NCI-H1417 (cell line): ENCODE measurements at regions not wholly inside any gene's neighbourhood (a gene's known extent, or its start where the extent isn't known, plus 50 kb on each side); places are given as distances from the start of the nearest gene placed in this dataset.
"Not testable (repeated sequence)": the region's sequence is repeated elsewhere in the genome, so short reads cannot be mapped to it uniquely, and the experiment has no call there.

Source experiments
- DNase-seq, 3 experiments: peaks; one replicate each; lab custom pipeline; 2025; lab: John Stamatoyannopoulos, UW

GRCh38 chr6:50337532-50338122 is 287.9 kb upstream of the DEFB112 start:
- DNase-seq = no peak

- no peak for DNase-seq
Measured at GRCh38 chr6:50353603-50354002, 303.9 kb upstream of the DEFB112 start.

GRCh38 chr6:50358113-50358512 is 308.4 kb upstream of the DEFB112 start:
- no peak for DNase-seq

- no peak for DNase-seq
Measured at GRCh38 chr6:50361641-50362331, 312.1 kb upstream of the DEFB112 start.

- DNase-seq = no peak
Measured at GRCh38 chr6:50362706-50363105, 313.0 kb upstream of the DEFB112 start.

GRCh38 chr6:50369996-50370395 is 320.3 kb upstream of the DEFB112 start:
- DNase-seq = no peak

GRCh38 chr6:50380406-50381098 is 330.8 kb upstream of the DEFB112 start:
- DNase-seq = peak in 1 of 3 experiments; percentile 52

GRCh38 chr6:50381099-50381415 is 331.3 kb upstream of the DEFB112 start:
- no peak for DNase-seq

- DNase-seq = no peak
Measured at GRCh38 chr6:50390416-50390815, 322.9 kb upstream of the TFAP2D start.

- DNase-seq = not testable (repeated sequence)
Measured at GRCh38 chr6:50394139-50394538, 319.2 kb upstream of the TFAP2D start.

- no peak for DNase-seq
Measured at GRCh38 chr6:50404643-50405042, 308.7 kb upstream of the TFAP2D start.

GRCh38 chr6:50410579-50410978 is 302.7 kb upstream of the TFAP2D start:
- DNase-seq = no peak

- not testable (repeated sequence) for DNase-seq
Measured at GRCh38 chr6:50421041-50421440, 292.3 kb upstream of the TFAP2D start.

GRCh38 chr6:50427267-50427666 is 286.1 kb upstream of the TFAP2D start:
- no peak for DNase-seq

GRCh38 chr6:50437901-50438300 is 275.4 kb upstream of the TFAP2D start:
- no peak for DNase-seq

GRCh38 chr6:50442531-50443040 is 270.7 kb upstream of the TFAP2D start:
- DNase-seq = no peak

- no peak for DNase-seq
Measured at GRCh38 chr6:50443144-50443543, 270.2 kb upstream of the TFAP2D start.

GRCh38 chr6:50449128-50449527 is 264.2 kb upstream of the TFAP2D start:
- no peak for DNase-seq

GRCh38 chr6:50451826-50452400 is 261.4 kb upstream of the TFAP2D start:
- DNase-seq = no peak

GRCh38 chr6:50455029-50455428 is 258.3 kb upstream of the TFAP2D start:
- DNase-seq = no peak

- no peak for DNase-seq
Measured at GRCh38 chr6:50457351-50457750, 256.0 kb upstream of the TFAP2D start.

GRCh38 chr6:50461696-50462095 is 251.6 kb upstream of the TFAP2D start:
- DNase-seq = peak in 1 of 3 experiments; percentile 29

GRCh38 chr6:50463931-50464330 is 249.4 kb upstream of the TFAP2D start:
- no peak for DNase-seq
